GM12891 (cell line): ENCODE measurements at regions not wholly inside any gene's neighbourhood (a gene's known extent, or its start where the extent isn't known, plus 50 kb on each side); places are given as distances from the start of the nearest gene placed in this dataset.
A peak's percentile ranks its signal among the peaks of the same experiment; 100 is the strongest.

Experiments
- POLR2A ChIP-seq: IDR thresholded peaks from 2 replicates; pipeline ENCODE4 v1.6.1; 2011; ENCODE audit warnings: low read depth, low read length, control low read depth
- POU2F2 ChIP-seq: IDR thresholded peaks from 2 replicates; pipeline ENCODE4 v1.6.1; 2011; ENCODE audit warnings: low read depth, mild to moderate bottlenecking, control low read depth, low read length, moderate library complexity
- TAF1 ChIP-seq: IDR thresholded peaks from 2 replicates; pipeline ENCODE4 v1.6.1; 2011; ENCODE audit warnings: low read depth, low read length, control low read depth

DNA sequence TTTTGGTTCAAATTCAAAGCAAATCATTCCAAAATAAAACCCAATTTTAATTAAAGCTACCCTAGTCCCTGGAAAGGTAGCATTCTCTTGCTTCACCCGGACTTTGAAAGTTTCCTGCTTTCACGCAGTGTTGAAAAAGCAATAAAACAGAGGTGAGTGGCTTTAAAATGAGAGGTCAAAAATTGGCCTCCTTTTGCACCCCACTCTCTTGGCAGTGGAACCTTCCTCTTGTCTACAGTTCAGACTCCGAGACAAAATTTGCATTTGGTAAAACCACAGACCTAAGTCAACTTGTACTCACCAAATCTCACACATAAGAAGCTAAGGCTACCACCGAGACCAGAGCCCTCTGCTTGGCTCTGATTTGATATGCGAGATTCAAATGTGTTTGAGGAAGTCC lies 252.7 kb downstream of the TTLL7 start:
- TF ChIP-seq POLR2A = no peak
- TF ChIP-seq POU2F2 = peak; percentile 90
- TF ChIP-seq TAF1 = no peak
